WTC11 (cell line): ENCODE measurements at regions not wholly inside any gene's neighbourhood (a gene's known extent, or its start where the extent isn't known, plus 50 kb on each side); places are given as distances from the start of the nearest gene placed in this dataset.

Source experiments
- ATAC-seq: fragments of 200-7000 bp; cut with Tn5 transposase; 2 replicates; pipeline ENCODE4 v1.10.0; 2021; ENCODE audit warnings: mild to moderate bottlenecking, moderate library complexity
- CTCF ChIA-PET: fragments of 300-600 bp; sonication (Branson Sonifier 250); formaldehyde crosslinking; loops from one replicate; lab custom pipeline; 2021; ENCODE audit warnings: antibody characterized with exemption; lab: Charles Lee
- POLR2A ChIA-PET: fragments of 350-600 bp; sonication (Branson Sonifier 250); formaldehyde crosslinking; loops from one replicate; lab custom pipeline; 2021; ENCODE audit warnings: antibody characterized with exemption; lab: Charles Lee
- DNase-seq: peaks from one replicate; pipeline ENCODE4 v3.0.0; 2021; ENCODE audit warnings: low spot score
- H3K27ac Mint-ChIP-seq: 2 replicates; pipeline ENCODE4 v1.8.0; 2021; ENCODE audit warnings: mixed read lengths
- H3K27me3 Mint-ChIP-seq: 2 replicates; pipeline ENCODE4 v1.8.0; 2021; ENCODE audit warnings: low read depth, mild to moderate bottlenecking, moderate library complexity, mixed read lengths
- H3K36me3 Mint-ChIP-seq: 2 replicates; pipeline ENCODE4 v1.8.0; 2021; ENCODE audit warnings: mixed read lengths
- H3K4me1 Mint-ChIP-seq: 2 replicates; pipeline ENCODE4 v1.8.0; 2022; ENCODE audit warnings: mixed read lengths
- H3K4me3 Mint-ChIP-seq: 2 replicates; pipeline ENCODE4 v1.8.0; 2021; ENCODE audit warnings: mild to moderate bottlenecking, moderate library complexity, mixed read lengths
- H3K9me3 Mint-ChIP-seq: 2 replicates; pipeline ENCODE4 v1.8.0; 2021; ENCODE audit warnings: mixed read lengths
- ARID4B ChIP-seq: sonication (generic); formaldehyde crosslinking; IDR thresholded peaks from 2 replicates; pipeline ENCODE4 v1.8.0; 2023; ENCODE audit warnings: missing genetic modification reagents, mild to moderate bottlenecking, borderline replicate concordance
- CDX4 ChIP-seq: fragments of 250-450 bp; sonication (Bioruptor Pico); IDR thresholded peaks from 2 replicates; pipeline ENCODE4 v1.9.0; 2021; ENCODE audit warnings: moderate library complexity, mild to moderate bottlenecking, inconsistent platforms, borderline replicate concordance
- CREM ChIP-seq: sonication (generic); formaldehyde crosslinking; IDR thresholded peaks from 2 replicates; pipeline ENCODE4 v1.8.1; 2022; ENCODE audit warnings: mild to moderate bottlenecking, missing genetic modification reagents, moderate library complexity
- IRF2 ChIP-seq: sonication (generic); formaldehyde crosslinking; IDR thresholded peaks from 2 replicates; pipeline ENCODE4 v1.8.0; 2022; ENCODE audit warnings: low read depth, missing genetic modification reagents, borderline replicate concordance
- MXD4 ChIP-seq: fragments of 250-450 bp; sonication (Bioruptor Pico); IDR thresholded peaks from 2 replicates; pipeline ENCODE4 v1.8.0; 2021; ENCODE audit warnings: mild to moderate bottlenecking, moderate library complexity, borderline replicate concordance
- NFE2L1 ChIP-seq: sonication (generic); formaldehyde crosslinking; IDR thresholded peaks from 2 replicates; pipeline ENCODE4 v1.8.1; 2023; ENCODE audit warnings: missing genetic modification reagents
- PRRX2 ChIP-seq: fragments of 250-450 bp; sonication (Bioruptor Pico); IDR thresholded peaks from 2 replicates; pipeline ENCODE4 v1.8.0; 2021; ENCODE audit warnings: mild to moderate bottlenecking
- SMAD4 ChIP-seq: sonication (generic); formaldehyde crosslinking; IDR thresholded peaks from 2 replicates; pipeline ENCODE4 v1.8.0; 2022; ENCODE audit warnings: mild to moderate bottlenecking, missing genetic modification reagents
- ZBTB43 ChIP-seq: sonication (generic); formaldehyde crosslinking; IDR thresholded peaks from 2 replicates; pipeline ENCODE4 v1.8.1; 2023; ENCODE audit warnings: mild to moderate bottlenecking, missing genetic modification reagents
- ZNF317 ChIP-seq: sonication (generic); formaldehyde crosslinking; IDR thresholded peaks from 2 replicates; pipeline ENCODE4 v1.8.1; 2023; ENCODE audit warnings: low read depth, mild to moderate bottlenecking, moderate library complexity, missing genetic modification reagents, borderline replicate concordance
- ZNF512 ChIP-seq: sonication (generic); formaldehyde crosslinking; IDR thresholded peaks from 2 replicates; pipeline ENCODE4 v1.8.1; 2022; ENCODE audit warnings: missing genetic modification reagents, borderline replicate concordance
- ZNF671 ChIP-seq: fragments of 250-450 bp; sonication (Bioruptor Pico); IDR thresholded peaks from 2 replicates; pipeline ENCODE4 v1.8.0; 2021; ENCODE audit warnings: mild to moderate bottlenecking
- TF ChIP-seq, protein P1 (sequence below): sonication (generic); formaldehyde crosslinking; IDR thresholded peaks from 2 replicates; pipeline ENCODE4 v1.8.1; 2023; ENCODE audit warnings: mild to moderate bottlenecking, missing genetic modification reagents, moderate library complexity
- TF ChIP-seq, protein P2 (sequence below): sonication (generic); formaldehyde crosslinking; IDR thresholded peaks from 2 replicates; pipeline ENCODE4 v1.8.0; 2022; ENCODE audit warnings: mild to moderate bottlenecking, missing genetic modification reagents
- TF ChIP-seq, protein P3 (sequence below): sonication (generic); formaldehyde crosslinking; IDR thresholded peaks from 2 replicates; pipeline ENCODE4 v1.8.1; 2022; ENCODE audit warnings: mild to moderate bottlenecking, moderate library complexity, missing genetic modification reagents
- TF ChIP-seq, protein P4 (sequence below): sonication (generic); formaldehyde crosslinking; IDR thresholded peaks from 2 replicates; pipeline ENCODE4 v1.8.0; 2023; ENCODE audit warnings: missing genetic modification reagents
- TF ChIP-seq, protein P5 (sequence below): fragments of 250-450 bp; sonication (Bioruptor Pico); IDR thresholded peaks from 2 replicates; pipeline ENCODE4 v1.9.0; 2021; ENCODE audit warnings: mild to moderate bottlenecking

GRCh38 chrX:125394449-125394848, 74.8 kb downstream of the TEX13C start (continued):
- no peak for TF ChIP-seq ARID4B

DNA sequence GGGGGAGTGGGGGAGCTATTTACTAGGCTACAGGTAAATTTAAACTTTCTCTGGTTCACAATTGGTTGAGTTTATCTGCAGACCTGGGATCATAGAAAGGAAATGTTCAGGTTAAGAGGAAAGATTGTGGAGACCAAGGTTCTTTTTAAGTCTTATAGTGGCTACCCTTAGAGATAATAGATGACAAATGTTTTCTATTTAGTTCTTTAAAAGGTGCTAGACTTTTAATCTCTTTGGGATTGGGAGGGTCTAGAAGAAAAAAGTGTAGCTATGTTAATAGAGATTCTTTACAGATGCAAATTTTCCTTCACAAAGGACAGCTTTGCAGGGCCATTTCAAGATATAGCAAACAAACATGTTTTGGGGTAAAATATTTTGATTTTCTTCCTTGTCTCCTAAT, 76.0 kb downstream of the TEX13C start:
- Mint-ChIP-seq H3K27ac (peak overlapping the region; percentile 99), H3K27me3 (no peaks in the 10 kb centered on the region; the same call in 1 of the 2 replicates), H3K36me3 (peaks cover 33% of the 10 kb centered on the region), H3K4me3 (peak overlapping the region; percentile 94), H3K4me1 (peaks cover 43% of the 10 kb centered on the region), H3K9me3 (no peaks in the 10 kb centered on the region)
- POLR2A ChIA-PET: interaction anchor here (0.6 kb wide), 1 partner anchor 11 kb away, joined by 4 read pairs; no protein-coding TSS in a partner anchor
- CTCF ChIA-PET: interaction anchor here (1.2 kb wide), 1 partner anchor 190 kb away, joined by 4 read pairs; no protein-coding TSS in a partner anchor
- no peak for TF ChIP-seq CDX4 (CRISPR knock-in tag)
- no peak for TF ChIP-seq ZBTB43
- TF ChIP-seq ZNF671 (CRISPR knock-in tag): no peak
- TF ChIP-seq NFE2L1 (CRISPR knock-in tag): no peak
- TF ChIP-seq, protein P1, sequence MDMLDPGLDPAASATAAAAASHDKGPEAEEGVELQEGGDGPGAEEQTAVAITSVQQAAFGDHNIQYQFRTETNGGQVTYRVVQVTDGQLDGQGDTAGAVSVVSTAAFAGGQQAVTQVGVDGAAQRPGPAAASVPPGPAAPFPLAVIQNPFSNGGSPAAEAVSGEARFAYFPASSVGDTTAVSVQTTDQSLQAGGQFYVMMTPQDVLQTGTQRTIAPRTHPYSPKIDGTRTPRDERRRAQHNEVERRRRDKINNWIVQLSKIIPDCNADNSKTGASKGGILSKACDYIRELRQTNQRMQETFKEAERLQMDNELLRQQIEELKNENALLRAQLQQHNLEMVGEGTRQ (CRISPR knock-in tag): no peak
- TF ChIP-seq, protein P2, sequence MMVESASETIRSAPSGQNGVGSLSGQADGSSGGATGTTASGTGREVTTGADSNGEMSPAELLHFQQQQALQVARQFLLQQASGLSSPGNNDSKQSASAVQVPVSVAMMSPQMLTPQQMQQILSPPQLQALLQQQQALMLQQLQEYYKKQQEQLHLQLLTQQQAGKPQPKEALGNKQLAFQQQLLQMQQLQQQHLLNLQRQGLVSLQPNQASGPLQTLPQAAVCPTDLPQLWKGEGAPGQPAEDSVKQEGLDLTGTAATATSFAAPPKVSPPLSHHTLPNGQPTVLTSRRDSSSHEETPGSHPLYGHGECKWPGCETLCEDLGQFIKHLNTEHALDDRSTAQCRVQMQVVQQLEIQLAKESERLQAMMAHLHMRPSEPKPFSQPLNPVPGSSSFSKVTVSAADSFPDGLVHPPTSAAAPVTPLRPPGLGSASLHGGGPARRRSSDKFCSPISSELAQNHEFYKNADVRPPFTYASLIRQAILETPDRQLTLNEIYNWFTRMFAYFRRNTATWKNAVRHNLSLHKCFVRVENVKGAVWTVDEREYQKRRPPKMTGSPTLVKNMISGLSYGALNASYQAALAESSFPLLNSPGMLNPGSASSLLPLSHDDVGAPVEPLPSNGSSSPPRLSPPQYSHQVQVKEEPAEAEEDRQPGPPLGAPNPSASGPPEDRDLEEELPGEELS (CRISPR knock-in tag): no peak
- TF ChIP-seq ZNF317 (CRISPR knock-in tag): no peak
- ATAC-seq (no peak; the same call in 1 of the 2 replicates), DNase-seq (no peak)

DNA sequence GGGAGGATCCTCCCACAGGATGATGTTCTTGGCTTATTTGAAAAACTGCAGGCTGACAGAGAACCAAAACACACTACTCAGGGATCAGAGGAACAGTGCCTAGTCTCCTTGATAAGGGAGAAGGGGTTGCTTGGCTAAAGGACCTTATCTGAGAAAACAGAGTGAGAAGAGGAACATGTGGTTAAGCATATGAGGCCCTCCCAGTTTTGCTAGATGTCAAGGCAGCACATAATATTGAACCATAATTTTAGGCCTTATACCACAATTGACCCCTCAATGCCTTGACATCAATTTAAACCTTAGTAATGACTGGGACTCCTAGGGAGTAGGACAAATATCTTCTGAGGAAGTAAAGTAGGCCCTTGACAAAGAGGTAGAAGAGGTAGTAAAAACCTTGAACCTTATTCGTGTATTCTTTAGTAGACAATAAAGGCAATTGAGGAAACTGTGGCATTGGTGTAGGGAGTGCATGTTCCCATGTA, 79.3 kb downstream of the TEX13C start:
- Mint-ChIP-seq H3K9me3 (no peaks in the 10 kb centered on the region), H3K27ac (no peak overlapping the region), H3K36me3 (peaks cover 3% of the 10 kb centered on the region; the same call in 1 of the 2 replicates), H3K4me3 (no peak overlapping the region), H3K4me1 (peaks cover 50% of the 10 kb centered on the region), H3K27me3 (no peaks in the 10 kb centered on the region)
- ATAC-seq: no peak
- CTCF ChIA-PET: no interaction called here
- DNase-seq: no peak
- POLR2A ChIA-PET: no interaction called here
- TF ChIP-seq CREM (CRISPR knock-in tag) (no peak), MXD4 (CRISPR knock-in tag) (no peak), SMAD4 (CRISPR knock-in tag) (no peak), IRF2 (CRISPR knock-in tag) (no peak), PRRX2 (CRISPR knock-in tag) (no peak), ZNF512 (CRISPR knock-in tag) (no peak)
- TF ChIP-seq, protein P3, sequence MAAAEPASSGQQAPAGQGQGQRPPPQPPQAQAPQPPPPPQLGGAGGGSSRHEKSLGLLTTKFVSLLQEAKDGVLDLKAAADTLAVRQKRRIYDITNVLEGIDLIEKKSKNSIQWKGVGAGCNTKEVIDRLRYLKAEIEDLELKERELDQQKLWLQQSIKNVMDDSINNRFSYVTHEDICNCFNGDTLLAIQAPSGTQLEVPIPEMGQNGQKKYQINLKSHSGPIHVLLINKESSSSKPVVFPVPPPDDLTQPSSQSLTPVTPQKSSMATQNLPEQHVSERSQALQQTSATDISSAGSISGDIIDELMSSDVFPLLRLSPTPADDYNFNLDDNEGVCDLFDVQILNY (CRISPR knock-in tag): no peak
- TF ChIP-seq, protein P4, sequence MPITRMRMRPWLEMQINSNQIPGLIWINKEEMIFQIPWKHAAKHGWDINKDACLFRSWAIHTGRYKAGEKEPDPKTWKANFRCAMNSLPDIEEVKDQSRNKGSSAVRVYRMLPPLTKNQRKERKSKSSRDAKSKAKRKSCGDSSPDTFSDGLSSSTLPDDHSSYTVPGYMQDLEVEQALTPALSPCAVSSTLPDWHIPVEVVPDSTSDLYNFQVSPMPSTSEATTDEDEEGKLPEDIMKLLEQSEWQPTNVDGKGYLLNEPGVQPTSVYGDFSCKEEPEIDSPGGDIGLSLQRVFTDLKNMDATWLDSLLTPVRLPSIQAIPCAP (CRISPR knock-in tag): no peak
- TF ChIP-seq, protein P5, sequence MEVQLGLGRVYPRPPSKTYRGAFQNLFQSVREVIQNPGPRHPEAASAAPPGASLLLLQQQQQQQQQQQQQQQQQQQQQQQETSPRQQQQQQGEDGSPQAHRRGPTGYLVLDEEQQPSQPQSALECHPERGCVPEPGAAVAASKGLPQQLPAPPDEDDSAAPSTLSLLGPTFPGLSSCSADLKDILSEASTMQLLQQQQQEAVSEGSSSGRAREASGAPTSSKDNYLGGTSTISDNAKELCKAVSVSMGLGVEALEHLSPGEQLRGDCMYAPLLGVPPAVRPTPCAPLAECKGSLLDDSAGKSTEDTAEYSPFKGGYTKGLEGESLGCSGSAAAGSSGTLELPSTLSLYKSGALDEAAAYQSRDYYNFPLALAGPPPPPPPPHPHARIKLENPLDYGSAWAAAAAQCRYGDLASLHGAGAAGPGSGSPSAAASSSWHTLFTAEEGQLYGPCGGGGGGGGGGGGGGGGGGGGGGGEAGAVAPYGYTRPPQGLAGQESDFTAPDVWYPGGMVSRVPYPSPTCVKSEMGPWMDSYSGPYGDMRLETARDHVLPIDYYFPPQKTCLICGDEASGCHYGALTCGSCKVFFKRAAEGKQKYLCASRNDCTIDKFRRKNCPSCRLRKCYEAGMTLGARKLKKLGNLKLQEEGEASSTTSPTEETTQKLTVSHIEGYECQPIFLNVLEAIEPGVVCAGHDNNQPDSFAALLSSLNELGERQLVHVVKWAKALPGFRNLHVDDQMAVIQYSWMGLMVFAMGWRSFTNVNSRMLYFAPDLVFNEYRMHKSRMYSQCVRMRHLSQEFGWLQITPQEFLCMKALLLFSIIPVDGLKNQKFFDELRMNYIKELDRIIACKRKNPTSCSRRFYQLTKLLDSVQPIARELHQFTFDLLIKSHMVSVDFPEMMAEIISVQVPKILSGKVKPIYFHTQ: no peak
